Renal cortical epithelial cell (primary cell): ENCODE measurements at regions not wholly inside any gene's neighbourhood (a gene's known extent, or its start where the extent isn't known, plus 50 kb on each side); places are given as distances from the start of the nearest gene placed in this dataset.
A peak's percentile ranks its signal among the peaks of the same experiment; 100 is the strongest.
"Not testable (repeated sequence)": the region's sequence is repeated elsewhere in the genome, so short reads cannot be mapped to it uniquely, and the experiment has no call there.

Experiments
- DNase-seq: peaks from one replicate; pipeline ENCODE4 v3.0.0-alpha.2; 2011; ENCODE audit warnings: low read depth

DNA sequence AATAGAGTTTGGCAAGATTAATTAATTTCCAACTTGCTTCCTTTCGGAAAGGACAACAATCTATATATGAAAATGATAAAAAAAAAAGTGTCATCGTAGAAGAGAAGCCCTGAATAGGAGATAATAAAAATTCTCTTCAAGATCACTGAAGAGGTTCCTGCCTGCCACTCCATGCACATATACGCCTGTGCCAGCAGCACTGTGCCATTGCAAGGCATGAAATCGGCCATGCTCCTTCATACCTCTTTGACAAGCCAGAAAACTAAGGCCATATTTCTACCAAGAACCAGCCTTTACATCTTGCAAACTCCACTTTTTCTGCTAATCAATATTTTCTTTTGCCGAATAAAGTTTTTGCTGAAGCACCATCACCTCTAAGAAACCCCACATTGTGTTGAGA lies 365.5 kb downstream of the CXXC4 start:
- DNase-seq, result no peak

DNA sequence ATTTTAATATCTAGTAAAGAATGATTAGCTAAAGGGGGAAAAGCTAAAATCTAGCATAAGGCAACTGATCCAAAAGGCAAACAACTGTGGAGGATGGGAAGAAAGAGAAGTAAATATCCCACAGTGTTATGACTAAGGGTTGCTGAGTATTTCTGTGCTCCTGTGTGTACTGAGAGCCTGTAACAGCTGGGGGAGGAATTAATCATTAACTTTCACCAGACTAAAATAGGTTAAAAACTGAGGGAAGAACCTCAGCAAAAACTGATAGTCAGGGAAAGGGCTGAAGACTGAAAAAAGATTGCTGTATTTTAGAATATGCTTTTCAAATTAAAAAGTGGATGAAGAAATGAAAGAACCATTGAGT lies 365.9 kb downstream of the CXXC4 start:
- peak; percentile 94 for DNase-seq

DNA sequence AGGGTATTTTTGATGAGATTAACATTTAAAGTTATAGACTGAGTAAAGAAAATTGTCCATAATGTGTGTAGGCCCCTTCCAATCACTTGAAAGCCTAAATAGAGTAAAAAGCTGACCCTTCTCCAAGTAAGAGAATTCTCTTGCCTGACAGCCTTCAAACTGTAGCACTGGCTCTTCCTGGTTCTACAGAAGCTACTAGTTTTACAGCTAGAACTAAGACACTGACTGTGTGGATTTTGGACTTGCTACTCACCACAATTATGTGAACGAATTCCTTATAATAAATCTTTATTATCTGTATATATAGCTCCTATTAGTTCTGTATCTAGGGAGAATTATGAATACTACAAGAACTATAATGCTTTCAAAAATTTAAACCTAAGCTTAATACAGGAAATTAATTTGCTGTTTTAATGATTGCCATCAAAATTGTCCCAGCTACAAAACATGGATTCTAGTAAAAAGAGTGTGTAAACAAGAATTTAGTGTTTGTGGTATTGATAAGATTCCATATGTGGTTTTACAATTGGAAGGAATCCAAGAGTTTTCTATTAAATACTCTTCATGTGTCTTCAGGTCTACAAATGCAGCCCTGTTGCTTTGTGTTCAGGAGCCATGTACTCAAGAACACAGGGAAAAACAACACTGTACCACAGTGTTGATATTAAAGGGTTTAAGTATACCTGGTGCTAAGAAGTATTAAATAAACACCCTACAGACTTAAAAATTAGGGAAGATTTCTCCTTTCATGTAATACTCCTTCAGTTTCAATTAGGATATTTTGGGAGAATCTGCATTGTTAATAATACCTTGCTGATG lies 366.5 kb downstream of the CXXC4 start:
- DNase-seq, result peak; percentile 75

DNA sequence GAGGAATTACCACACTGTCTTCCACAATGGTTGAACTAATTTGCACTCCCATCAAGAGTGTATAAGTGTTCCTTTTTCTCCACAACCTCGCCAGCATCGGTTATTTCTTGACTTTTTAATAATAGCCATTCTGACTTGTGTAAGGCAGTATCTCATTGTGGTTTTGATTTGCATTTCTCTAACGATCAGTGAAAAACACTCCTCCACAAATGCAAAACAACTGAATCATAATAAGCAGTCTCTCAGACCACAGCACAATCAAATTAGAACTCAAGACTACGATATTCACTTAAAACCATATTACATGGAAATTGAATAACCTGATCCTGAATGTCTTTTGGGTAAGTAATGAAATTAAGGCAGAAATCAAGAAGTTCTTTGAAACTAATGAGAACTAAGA lies 371.7 kb downstream of the CXXC4 start:
- no peak for DNase-seq

DNA sequence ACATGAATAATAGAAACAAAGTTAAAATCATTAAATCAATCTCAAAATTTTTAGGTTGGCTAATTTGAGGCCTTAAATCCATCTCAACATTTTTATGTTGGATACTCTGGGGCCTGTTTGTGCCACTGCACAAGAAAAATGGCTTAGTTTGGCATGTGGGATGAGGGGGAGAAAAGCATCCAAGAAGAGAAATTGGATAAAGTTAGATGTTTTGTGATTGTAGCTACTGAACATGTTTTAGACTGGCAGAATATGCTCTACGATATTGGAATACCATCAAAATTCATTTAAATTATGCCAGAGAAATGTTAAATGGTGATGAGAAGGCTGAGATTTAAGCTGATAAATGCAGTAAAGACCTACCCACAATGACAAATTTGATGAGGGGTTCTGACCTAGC lies 376.9 kb downstream of the CXXC4 start:
- no peak for DNase-seq

DNA sequence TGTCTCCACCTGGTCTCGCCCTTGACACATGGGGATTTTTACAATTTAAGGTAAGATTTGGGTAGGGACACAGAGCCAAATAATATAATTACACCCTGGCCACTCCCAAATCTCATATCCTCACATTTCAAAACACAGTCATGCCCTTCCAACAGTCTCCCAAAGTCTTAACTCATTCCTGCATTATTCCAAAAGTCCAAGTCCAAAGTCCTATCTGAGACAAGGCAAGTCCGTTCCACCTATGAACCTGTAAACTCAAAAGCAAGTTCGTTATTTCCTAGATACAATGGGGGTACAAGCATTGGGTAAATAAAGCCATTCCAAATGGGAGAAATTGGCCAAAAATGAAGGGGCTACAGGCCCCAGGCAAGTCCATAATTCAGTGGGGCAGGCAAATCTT lies 380.8 kb downstream of the CXXC4 start:
- no peak for DNase-seq

DNA sequence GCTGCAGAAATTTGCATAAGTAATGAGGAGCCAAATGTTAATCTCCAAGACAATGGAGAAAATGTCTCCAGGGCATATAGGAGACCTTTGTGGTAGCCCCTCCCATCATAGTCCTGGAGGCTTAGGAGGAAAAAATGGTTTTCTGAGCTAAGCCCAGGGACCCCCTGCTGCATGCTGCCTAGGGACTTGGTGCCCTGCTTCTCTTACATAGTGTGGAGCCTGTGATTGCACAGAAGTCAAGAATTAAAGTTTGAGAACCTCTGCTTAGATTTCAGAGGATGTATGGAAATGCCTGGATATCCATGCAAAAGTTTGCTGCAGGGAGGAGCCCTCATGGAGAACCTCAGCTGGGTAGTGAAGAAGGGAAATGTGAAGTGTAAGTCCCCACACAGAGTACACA lies 379.4 kb upstream of the TACR3 start:
- DNase-seq, result no peak

DNA sequence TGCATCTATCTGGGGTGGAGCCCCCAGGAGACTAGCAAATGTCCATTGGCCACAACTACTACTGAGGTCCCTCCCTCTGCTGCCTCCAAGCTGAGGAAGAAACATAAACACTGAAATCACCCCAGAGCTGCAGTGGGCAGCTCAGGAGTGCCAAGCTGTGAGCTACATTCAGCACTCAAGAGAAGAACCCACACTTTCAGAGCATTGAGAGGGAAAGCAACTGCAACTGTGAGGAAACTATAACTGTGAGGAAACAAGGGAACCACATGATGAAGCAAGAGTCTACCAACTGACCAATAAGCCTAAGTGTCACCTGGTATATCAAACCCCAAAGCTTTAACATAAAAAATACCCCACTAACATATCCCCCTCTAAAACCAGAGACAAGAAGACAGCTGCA lies 373.5 kb upstream of the TACR3 start:
- no peak for DNase-seq

DNA sequence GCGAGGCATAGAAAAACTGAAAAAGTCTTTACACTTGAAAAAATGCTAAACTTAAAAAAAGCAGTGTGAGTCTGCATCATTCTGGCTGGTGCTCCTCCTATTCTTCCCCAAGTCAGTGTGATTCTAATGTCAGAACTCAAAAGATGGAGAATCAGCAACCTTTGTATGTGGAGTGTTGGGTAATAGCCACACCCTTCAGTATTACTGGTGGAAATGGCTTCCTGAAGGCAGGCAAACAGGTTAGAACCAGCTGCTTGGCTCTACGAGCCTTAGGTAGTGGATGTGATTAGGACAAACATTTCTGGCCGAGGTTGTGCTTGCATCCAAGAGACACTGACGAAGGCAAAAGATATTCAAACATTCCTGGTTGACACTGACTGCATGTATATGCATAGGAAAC lies 353.4 kb upstream of the TACR3 start:
- no peak for DNase-seq

DNA sequence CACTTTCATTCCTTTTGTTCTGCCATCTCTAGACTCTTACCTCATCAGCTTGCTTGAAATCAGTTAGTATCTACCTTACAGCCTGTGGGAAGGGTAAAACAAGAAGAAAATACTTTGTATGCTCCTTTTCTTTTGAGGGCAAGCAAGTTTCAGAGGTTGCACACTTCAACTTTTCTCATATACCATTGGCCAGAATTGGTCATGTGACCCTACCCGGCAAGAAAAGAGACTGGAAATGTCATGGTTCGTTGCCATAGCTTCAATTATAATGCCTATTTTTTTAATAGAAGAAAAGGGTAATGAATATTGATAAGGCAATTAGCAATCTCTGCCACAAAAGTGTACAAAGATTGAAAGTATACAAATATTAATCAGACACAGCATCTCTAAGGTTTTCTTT lies 346.7 kb upstream of the TACR3 start:
- no peak for DNase-seq

DNA sequence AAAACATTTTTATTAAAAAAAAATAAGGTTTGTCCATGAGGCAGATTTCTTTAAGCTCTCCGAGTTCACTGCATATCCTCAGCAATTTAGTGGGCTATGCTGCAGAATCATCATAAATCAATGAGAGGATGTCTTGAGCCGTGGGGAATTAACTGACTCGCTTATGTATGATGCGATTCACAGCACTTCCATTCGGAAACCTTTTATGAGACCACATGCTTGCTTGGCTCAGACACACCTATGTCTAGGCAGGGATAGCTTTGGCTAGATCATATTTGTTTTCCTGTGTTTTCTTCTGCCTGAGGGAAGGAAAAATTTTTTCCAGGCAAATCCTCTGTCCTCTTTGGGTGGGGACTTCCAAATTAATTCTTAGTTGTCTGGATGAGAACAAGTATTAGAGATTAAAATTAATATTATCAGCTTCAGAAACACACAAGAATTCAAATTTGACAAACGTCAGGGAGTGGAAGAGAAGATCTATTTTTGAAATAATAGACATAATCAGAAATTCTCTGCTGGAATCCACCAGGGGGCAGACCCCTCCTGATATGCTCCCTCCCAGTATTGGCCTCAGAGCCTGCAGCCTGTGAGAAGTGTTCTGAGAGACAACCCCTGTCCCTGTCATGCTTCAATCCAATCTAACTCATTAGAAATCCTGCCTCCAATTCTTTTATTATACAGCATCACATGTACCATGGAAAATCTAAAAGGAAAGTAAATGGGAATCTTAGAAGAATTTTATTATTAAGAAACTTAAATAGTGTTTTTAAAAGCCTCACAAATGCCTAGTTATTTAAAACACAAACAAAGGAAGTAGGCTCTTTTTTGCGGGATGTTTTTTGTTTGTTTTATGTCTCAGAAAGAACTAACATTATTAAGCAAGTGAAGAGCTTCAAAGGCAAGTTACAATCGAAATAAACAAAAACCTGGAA lies 345.1 kb upstream of the TACR3 start:
- DNase-seq, result peak; percentile 38

DNA sequence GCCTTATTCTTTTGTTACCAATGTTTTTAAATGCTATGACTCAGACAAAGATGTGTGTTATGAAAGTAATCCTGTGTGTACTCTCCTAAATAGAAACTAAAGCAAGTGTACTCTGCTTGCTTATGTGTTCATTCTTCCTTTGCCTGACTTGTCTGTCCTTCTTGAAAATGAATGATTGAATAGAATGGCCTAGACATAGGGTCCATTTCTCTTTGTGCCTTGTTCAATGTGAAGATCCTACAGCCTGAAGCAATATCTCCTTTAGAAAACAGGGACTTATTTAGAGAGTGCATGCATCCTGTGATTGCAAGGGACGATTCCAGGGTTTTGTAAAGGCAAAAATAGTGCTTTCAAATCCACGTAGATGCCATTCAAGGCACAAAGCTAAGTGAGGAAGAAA lies 343.6 kb upstream of the TACR3 start:
- DNase-seq, result no peak

DNA sequence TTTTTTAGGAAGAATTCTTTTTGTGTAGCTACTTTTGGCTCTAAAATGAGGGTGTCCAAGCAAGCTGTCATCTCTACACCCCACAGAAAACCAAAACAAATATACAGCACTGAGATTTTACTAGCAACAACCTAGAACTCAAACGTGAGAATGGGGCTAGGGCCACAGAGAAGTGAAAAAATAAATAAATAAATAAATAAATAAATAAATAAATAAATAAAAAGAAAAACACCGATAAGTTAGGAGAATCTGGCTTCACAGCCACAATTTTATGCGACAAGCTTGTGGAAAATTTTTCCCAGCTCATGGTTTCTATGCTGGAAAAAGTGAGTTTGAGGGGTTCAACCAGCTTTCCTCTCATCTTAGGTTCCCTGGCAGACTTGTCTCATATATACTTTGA lies 324.6 kb upstream of the TACR3 start:
- no peak for DNase-seq

DNA sequence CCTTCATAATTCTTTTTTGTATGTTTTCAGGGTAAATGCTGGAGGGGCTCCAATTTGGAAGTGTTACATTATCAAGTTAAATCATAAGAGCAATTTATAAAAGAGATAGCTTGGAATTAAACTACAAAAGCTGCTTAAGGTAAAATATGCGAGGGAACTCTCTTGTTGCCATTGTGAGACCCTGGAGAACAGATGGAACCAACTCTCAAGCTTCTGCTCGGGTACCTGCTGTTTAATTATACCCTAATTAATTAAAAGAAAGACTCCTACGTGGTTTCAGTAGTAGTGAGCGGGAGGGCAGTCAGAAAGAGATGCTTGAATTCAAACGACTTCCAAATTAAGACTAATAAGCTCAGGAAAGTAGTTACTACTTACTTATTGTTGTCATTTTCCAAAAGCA lies 313.1 kb upstream of the TACR3 start:
- DNase-seq, result no peak

DNA sequence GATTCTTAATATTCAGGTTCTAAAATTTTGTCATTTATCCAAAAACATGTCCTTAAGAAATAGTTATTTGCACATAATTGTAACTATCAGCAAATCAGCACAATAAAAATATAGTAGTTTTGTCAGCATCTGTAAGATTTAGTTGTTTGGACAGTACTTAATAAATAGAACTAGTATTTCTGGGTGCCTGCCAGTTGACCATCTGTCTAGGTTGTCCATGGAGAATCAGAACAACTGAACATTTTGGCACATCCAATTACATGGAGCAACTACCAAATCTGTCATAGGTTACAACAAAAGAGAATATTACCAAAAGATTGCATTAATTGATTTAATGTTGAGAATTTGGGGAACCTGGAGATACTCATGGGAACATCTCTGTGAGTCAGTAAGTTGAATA lies 305.5 kb upstream of the TACR3 start:
- no peak for DNase-seq

DNA sequence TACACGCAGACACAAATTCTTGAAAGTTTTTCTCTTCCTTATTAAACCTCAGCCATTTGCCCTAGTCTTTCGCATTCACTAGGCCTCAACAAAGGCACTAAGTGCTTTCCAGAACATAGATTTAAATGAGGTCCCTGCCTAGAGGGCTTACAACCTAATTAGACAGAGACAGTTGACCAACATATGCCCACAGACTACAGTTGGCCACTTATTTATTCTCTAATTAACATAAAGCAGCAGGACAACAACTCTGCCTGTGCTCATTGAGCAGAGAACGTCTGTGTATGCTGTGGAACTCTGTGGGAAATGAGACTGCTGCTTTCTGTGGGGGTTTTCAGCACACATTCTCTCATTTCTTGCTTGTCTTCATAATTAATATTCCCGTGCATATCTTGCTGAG lies 303.0 kb upstream of the TACR3 start:
- DNase-seq, result peak; percentile 1

DNA sequence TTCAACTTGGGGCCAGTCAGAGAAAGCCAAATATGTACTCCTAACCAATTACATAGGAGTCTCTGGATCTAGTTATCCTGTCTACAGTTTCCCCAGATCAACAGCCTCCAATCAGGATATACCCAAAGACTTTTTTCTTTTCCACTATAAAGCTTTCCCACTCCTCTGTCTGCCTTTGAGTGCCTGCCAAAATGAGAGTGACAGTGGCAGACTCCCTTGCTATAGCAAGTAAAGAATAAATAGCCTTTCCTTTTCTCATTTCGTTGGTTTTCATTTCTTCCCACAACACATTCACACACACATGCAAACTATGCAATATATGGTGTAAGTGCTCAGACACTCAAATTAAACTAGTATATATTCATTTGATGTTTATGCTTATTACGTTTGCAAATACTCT lies 302.4 kb upstream of the TACR3 start:
- no peak for DNase-seq

DNA sequence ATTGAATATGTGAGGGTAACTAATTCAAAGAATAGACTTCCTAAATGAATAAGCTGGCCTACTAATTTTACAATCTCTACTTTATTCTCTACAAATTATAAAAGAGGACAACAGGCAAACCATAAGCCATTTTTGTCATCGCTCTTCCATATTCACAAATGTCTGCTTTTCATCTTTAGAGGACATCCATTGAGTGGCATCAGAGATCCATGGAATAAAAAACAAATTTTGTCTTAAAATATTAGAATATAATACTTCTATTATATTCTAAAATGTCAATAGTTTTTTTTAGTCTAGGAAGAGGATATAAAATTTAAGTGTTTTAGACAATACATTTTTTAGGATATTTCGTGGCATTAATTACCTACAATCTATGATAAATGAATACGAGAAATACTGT lies 300.9 kb upstream of the TACR3 start:
- no peak for DNase-seq

DNA sequence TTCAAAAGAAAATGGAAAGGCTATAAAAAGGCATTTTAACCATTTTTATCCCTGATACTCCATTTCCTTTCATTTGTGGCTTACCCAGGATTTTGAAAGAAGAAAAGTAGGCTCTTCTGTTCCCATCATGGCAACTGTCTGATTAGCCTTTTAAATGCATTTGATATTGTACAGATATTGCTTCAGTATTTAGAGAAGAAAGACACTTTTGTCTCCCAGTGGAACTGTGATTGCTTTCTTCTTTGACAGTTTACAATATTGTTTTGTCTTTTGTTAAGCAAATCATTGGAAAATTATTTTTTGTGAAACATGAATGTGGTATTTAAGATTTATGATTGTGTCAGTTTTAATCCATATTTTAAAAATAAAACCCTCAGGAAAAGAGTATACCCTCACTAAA lies 297.4 kb upstream of the TACR3 start:
- no peak for DNase-seq

DNA sequence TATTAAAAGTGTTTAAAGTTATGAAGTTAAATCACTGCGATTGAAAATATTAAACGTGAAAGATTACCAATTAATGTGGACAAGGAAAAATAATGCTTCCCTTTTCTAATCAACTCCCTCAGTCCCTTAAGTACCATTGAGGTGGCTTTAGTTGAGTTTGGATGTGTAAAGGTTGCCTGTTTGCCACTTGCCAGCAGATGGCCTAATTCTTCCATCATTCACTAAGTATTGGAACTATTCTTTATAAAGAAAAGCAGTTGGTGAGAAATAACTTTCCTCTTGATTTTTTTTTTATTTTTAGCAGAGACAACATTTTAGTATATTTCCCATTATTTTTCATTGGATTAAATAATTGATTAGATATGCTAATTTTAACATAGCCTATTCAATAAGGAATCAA lies 295.9 kb upstream of the TACR3 start:
- DNase-seq, result peak; percentile 28

DNA sequence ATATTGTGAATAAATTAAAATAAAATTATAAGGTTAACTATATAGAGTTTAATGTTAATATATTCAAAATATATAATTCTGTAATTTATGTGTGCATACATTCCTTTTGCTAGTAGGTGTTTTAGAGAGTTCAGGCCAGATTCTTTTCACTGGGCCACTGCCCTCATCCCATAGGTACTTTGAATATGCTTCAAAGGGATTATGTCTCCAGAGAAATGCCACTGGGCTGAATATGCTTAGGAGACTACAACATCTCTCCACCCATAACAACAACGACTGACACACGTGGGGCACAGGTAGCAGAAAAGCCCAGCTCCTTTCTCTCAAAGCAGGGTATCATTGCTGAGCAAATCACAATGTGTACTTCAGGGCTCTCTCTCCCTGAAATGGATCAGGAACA lies 290.9 kb upstream of the TACR3 start:
- no peak for DNase-seq

DNA sequence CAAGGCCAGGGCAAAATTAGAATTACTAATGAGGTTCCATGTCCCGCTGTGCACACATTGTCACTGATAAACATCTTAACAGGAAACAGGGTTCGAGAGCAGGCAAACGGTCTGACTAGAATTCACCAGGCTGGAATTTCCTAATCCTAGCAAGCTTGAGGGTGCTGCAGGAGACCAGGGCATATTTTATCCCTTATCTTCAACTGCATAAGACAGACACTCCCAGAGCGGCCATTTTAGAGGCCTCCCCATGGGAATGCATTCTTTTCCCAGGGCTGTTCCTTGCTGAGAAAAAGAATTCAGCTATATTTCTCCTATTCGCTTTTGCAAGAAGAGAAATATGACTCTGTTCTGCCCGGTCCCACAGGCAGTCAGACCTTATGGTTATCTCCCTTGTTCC lies 282.5 kb upstream of the TACR3 start:
- DNase-seq, result not testable (repeated sequence)

DNA sequence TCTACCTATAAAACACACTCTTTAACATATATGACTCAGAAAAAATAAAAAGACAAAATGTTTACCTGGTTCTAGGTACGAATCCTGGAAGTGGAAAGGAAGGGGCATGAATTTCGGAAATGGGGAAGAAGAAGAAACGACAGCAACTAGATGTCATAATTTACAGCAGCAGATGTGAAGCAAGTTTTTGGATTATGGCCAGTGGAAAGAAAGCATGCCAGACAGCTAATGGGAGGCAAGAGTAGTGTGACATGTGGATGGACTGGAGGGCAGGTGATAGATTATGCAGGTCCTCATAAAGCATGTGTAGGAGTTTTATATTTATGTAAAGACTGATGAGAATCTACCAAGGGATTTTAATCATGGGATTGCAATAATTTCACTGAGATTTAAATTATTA lies 279.0 kb upstream of the TACR3 start:
- no peak for DNase-seq
